SJCRH30 (cell line): ENCODE measurements at regions not wholly inside any gene's neighbourhood (a gene's known extent, or its start where the extent isn't known, plus 50 kb on each side); places are given as distances from the start of the nearest gene placed in this dataset.

Source experiments
- DNase-seq, 2 experiments: peaks; one replicate each; pipeline ENCODE4 v3.0.0-alpha.2; 2015 to 2020
- H3K27ac ChIP-seq: fragments of 250-450 bp; sonication (Bioruptor Pico); 2 replicates; pipeline ENCODE4 v1.5.1; 2020; ENCODE audit warnings: mild to moderate bottlenecking, moderate library complexity
- H3K27me3 ChIP-seq: fragments of 250-450 bp; sonication (Bioruptor Pico); 2 replicates; pipeline ENCODE4 v1.5.1; 2020; ENCODE audit warnings: mild to moderate bottlenecking, moderate library complexity
- H3K36me3 ChIP-seq: fragments of 250-450 bp; sonication (Bioruptor Pico); 2 replicates; pipeline ENCODE4 v1.5.1; 2020; ENCODE audit warnings: mild to moderate bottlenecking, moderate library complexity
- H3K4me1 ChIP-seq: fragments of 250-450 bp; sonication (Bioruptor Pico); 2 replicates; pipeline ENCODE4 v1.5.1; 2020; ENCODE audit warnings: mild to moderate bottlenecking, moderate library complexity
- H3K4me3 ChIP-seq: fragments of 250-450 bp; sonication (Bioruptor Pico); 2 replicates; pipeline ENCODE4 v1.5.1; 2020; ENCODE audit warnings: mild to moderate bottlenecking, moderate library complexity
- H3K9me3 ChIP-seq: fragments of 250-450 bp; sonication (Bioruptor Pico); replicated peaks from 2 replicates; pipeline ENCODE4 v1.5.1; 2020; ENCODE audit warnings: mild to moderate bottlenecking, moderate library complexity

DNA sequence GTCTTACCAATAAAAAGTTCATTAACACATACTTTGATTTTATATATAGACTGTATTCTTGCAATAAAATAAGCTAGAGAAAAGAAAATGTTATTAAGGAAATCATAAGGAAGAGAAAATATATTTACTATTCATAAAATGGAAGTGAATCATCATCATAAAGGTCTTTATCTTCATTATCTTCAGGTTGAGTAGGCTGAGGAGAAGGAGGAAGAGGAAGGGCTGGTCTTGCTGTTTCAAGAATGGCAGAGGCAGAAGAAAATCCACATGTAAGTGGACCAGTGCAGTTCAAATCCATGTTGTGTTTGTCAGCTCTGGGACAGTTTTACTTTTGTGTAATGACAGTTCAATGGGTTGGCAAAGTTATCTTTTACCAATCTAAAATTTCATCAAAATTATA lies 609.1 kb upstream of the ANKRD30A start:
- Histone ChIP-seq H3K27ac (no peak overlapping the region), H3K36me3 (no peaks in the 10 kb centered on the region), H3K4me3 (no peak overlapping the region), H3K27me3 (no peaks in the 10 kb centered on the region), H3K9me3 (no peaks in the 10 kb centered on the region), H3K4me1 (peaks cover 5% of the 10 kb centered on the region; the same call in 1 of the 2 replicates)
- DNase-seq = no peak

DNA sequence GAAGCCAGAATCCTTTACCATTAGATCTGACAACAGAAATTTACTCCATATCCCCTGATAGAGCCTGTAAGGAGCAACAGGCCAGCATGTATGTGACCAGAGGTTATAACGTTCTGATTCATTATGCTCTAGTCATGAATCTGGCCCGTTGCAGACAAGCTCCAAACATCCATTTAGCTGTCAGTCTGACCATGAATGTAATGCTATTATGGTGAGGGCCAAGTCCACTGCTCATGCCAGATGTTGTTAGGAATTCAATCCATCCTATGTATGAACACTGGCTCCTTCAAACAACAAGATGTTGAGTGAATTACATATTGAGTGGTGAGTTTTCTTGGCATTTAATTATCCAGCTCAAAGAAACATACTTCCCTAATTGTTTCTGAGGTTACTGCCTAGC lies 610.1 kb upstream of the ANKRD30A start:
- DNase-seq = peak in 1 of 2 experiments; percentile 27
- Histone ChIP-seq H3K9me3 (no peaks in the 10 kb centered on the region), H3K4me1 (peaks cover 5% of the 10 kb centered on the region; the same call in 1 of the 2 replicates), H3K4me3 (no peak overlapping the region), H3K27me3 (no peaks in the 10 kb centered on the region), H3K27ac (no peak overlapping the region), H3K36me3 (no peaks in the 10 kb centered on the region)

DNA sequence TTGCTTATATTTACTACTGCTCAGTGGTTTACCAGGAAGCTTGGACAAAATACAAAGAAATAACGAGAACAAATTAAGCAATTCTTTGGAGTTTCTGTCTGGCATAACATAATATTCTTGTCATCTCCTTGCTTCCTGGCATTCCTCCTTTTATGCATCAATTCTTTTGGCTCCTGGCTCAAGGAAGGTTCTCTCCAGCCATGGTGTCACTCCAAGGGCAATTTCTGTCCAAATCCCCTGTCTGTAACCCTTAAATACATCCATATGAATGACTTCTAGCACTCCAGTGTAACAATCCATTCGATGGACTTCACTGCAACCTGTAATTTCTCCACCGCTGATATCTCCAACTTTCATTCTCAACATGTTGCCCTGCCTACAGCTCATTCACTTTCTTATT lies 617.7 kb upstream of the ANKRD30A start:
- Histone ChIP-seq H3K27me3 (no peaks in the 10 kb centered on the region), H3K4me3 (no peak overlapping the region), H3K9me3 (no peaks in the 10 kb centered on the region), H3K36me3 (no peaks in the 10 kb centered on the region), H3K27ac (no peak overlapping the region), H3K4me1 (no peaks in the 10 kb centered on the region)
- no peak for DNase-seq

DNA sequence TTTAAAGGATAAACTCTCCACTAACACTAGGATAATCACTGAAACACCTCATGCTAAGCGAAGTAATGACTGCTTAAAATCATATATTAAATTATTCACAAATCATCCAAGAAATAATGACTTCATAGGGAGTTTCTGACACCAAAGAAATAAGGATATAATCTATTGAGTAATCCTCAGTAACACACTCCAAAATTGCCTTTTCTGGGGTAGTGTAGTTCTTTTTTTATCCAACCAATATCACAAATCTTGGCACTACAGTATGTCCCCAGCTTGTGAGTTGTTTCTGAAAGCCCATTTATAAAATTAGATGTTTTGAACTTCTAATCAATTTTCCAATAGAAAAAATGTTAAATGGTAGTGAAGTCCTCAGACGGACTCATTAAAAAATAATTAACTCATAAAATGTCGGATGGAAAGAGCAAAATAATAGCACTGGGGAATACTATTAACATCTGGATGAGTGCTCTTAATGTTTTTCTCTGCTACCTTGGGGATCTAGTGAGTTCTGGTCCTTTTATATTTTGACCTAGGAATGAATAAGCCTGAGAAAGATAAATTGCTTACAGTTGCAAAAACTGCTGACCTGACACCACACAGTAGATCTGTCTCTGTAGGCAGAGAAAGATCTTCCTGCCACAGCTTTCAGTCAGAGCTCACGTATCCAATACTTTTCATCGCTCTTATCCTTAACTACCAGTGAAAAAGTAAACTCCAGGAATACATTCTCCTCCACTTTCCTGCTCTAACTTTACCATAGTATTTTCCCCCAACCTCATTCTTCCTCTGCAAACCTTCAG lies 618.5 kb upstream of the ANKRD30A start:
- Histone ChIP-seq H3K27ac (no peak overlapping the region), H3K27me3 (no peaks in the 10 kb centered on the region), H3K9me3 (no peaks in the 10 kb centered on the region), H3K36me3 (no peaks in the 10 kb centered on the region), H3K4me1 (no peaks in the 10 kb centered on the region), H3K4me3 (no peak overlapping the region)
- DNase-seq = no peak

DNA sequence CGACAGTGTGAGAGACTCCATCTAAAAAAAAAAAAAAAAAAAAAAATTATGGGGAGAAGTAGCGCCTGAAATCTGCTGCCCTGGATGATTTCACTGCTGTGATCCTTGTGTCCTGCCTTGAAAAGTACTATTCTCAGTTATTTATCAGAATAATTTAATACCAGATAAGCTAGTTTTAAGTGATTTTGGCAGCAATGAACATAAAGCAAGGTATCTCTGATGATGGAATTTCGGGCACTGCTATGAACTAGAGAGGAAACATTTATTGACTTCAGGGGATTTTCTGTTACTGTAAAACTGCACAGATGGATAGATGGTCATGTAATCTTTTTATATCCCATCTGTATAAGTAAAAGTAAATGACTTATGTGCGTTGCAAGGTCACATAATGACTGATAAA lies 619.1 kb upstream of the ANKRD30A start:
- H3K27me3 ChIP-seq = no peaks in the 10 kb centered on the region
- H3K27ac ChIP-seq = no peak overlapping the region
- no peaks in the 10 kb centered on the region for H3K4me1 ChIP-seq
- DNase-seq = no peak
- no peaks in the 10 kb centered on the region for H3K36me3 ChIP-seq
- no peaks in the 10 kb centered on the region for H3K9me3 ChIP-seq
- H3K4me3 ChIP-seq = no peak overlapping the region

DNA sequence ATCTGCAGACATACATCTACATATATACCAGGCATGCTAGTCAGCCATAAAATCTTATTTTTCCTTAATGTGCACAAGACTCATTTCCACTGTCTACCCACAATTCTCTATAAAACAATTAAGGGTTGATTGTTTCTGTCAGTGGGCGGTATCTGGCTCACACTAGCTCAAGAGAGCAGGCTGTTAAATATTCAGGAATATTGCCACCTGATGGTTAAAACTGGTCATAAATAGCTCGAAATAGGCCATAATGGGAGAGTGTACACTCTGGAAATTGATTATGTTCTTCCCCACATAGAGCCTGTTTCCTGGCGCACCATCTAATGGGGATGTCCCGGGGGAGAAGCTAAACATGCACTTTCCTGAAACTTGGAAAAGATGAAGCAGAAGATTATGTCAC lies 620.6 kb upstream of the ANKRD30A start:
- DNase-seq = no peak
- H3K4me3 ChIP-seq = no peak overlapping the region
- no peaks in the 10 kb centered on the region for H3K9me3 ChIP-seq
- no peak overlapping the region for H3K27ac ChIP-seq
- H3K27me3 ChIP-seq = no peaks in the 10 kb centered on the region
- no peaks in the 10 kb centered on the region for H3K4me1 ChIP-seq
- H3K36me3 ChIP-seq = no peaks in the 10 kb centered on the region

DNA sequence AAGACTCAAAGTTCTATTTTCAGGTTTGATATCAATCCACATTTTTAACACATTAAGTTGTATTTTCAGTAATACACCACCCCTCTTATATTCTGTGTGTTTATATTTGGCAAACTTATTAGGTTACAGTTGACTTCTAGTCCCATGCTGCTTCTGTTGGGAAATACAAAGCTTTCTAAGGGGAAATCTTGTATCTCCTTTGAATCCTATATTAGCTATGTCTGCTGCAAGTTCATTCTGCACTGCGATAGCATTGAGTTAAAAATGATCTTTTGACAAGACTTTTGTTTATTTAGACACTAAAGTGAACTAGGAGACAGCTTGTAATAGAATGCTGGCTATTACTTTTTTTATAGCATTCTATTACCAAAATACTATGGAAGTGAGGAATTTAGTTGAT lies 625.1 kb upstream of the ANKRD30A start:
- Histone ChIP-seq H3K27me3 (no peaks in the 10 kb centered on the region), H3K36me3 (no peaks in the 10 kb centered on the region), H3K4me3 (no peak overlapping the region), H3K9me3 (no peaks in the 10 kb centered on the region), H3K4me1 (no peaks in the 10 kb centered on the region), H3K27ac (no peak overlapping the region)
- no peak for DNase-seq

DNA sequence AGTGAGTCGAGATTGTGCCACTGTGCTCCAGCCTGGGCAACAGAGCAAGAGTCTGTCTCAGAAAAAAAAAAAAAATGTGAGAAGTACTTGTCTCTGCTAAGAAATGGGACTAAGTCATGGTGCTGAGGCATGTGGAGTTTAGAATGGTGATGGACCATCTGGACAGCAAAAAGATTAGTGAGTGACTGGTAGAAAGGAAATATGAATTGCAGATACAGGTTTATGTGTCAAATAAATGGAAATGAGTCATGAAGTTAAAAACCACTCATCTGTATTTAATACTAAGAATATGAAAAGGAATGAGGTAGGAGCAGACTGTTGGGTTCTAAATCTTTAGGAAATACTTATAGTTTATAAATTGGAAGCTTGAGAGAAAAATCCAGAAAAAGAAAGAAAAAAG lies 625.7 kb upstream of the ANKRD30A start:
- Histone ChIP-seq H3K9me3 (no peaks in the 10 kb centered on the region), H3K27ac (no peak overlapping the region), H3K4me1 (no peaks in the 10 kb centered on the region), H3K27me3 (no peaks in the 10 kb centered on the region), H3K36me3 (no peaks in the 10 kb centered on the region), H3K4me3 (no peak overlapping the region)
- no peak for DNase-seq

DNA sequence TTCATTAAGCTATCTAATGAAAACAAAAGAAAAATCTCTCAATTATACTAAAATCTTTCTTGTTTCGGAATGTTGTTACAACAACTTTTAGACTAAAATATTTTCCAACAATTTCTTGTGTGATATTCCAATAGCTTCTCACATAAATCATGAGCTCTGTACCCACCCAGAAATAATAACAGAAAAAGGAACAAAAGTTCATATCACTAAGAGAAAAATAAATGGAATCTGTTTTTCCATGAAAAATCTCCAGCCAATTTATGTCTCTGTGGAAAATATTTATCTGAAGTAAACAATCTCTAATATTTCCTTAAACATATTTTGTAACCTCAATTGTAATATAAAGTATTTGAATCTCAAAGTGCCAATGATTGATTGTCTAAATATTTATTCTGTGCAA lies 628.6 kb upstream of the ANKRD30A start:
- no peaks in the 10 kb centered on the region for H3K36me3 ChIP-seq

DNA sequence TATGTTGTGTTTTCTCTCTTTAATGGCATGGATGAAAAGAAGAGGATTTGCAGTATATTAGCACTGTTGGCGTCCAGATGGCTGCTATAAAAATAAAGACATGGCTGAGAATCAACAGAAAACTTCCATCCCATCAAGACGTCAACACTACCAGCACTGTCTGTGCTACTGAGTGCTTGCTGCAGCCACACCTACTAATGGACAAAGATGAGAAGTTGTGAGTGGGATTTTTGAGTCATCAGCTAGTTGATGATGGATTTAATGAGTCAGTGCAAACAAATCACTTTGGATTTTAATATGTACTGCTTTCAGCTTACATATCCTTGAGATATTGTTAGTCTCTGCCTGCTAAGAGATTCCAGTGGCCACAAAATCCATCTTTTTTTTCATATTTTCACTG lies 631.0 kb upstream of the ANKRD30A start:
- Histone ChIP-seq H3K27me3 (no peaks in the 10 kb centered on the region), H3K9me3 (no peaks in the 10 kb centered on the region), H3K36me3 (no peaks in the 10 kb centered on the region), H3K27ac (no peak overlapping the region), H3K4me1 (peaks cover 16% of the 10 kb centered on the region), H3K4me3 (no peak overlapping the region)
- no peak for DNase-seq

More for the DNA sequence above, 628.6 kb upstream of the ANKRD30A start:
- Histone ChIP-seq H3K27me3 (no peaks in the 10 kb centered on the region), H3K4me1 (peaks cover 4% of the 10 kb centered on the region; the same call in 1 of the 2 replicates), H3K27ac (no peak overlapping the region), H3K9me3 (no peaks in the 10 kb centered on the region), H3K4me3 (no peak overlapping the region)
- DNase-seq = no peak

DNA sequence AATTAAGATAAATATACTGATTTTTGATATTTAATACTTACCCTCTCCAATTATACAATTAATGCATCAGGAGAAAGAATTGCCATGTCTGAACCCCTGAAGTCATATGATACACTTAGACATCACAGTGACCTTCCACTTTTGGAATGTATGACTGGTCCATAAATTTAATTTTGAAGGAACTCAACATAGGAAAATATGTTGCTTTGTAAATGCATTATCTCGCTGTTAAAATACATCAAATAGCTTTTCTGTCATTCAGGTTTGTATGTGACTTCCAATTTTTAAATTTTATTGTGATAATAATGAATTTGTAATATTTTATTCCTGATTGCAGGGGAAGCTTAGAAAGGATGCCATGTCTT lies 631.9 kb upstream of the ANKRD30A start:
- Histone ChIP-seq H3K36me3 (no peaks in the 10 kb centered on the region), H3K27me3 (no peaks in the 10 kb centered on the region), H3K9me3 (no peaks in the 10 kb centered on the region), H3K4me1 (peaks cover 19% of the 10 kb centered on the region), H3K27ac (no peak overlapping the region), H3K4me3 (no peak overlapping the region)
- DNase-seq = no peak

DNA sequence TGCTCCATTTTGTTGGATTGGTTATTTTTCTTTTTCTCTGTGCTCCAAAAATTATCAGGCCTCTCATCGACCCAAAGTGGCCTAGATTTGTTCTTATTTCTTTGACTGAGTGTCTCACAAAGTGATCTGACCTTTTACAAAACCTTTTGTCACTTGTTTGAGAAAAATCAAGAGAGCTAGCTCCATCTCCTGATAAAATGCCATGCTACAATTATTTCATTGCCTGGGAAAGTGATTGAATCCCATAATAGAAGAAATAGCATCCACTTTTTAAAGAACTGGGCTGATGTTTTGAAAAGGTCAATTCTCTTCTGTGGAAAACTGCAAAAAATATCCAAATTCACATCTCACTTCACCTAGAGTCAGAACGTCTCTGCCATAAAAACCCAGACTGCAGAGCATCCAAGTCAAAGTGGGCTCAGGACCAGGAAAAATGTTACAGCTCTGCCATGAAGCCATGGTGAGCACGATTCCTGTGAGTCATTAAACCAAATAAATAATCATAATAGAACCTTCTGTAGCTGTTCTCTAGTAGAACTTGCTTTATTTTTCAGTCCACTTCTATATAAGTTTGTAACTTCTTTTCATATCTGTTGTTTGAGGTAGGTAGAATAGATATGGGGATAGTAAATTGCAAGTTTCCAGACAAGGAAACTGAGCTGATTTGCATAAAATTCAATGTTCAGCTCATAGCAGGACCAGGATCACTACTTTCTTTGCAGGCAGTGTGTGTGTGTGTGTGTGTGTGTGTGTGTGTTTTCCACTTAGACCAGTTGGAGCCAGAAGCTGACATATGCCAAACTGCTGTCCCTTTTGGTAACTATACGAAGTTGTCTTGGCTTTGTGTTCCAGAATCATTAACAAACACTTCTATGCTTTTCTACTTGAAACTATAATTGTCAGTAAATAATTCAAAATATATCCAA lies 632.5 kb upstream of the ANKRD30A start:
- Histone ChIP-seq H3K27me3 (no peaks in the 10 kb centered on the region), H3K36me3 (no peaks in the 10 kb centered on the region), H3K9me3 (no peaks in the 10 kb centered on the region), H3K4me3 (no peak overlapping the region), H3K27ac (no peak overlapping the region), H3K4me1 (peaks cover 19% of the 10 kb centered on the region)
- DNase-seq = no peak

DNA sequence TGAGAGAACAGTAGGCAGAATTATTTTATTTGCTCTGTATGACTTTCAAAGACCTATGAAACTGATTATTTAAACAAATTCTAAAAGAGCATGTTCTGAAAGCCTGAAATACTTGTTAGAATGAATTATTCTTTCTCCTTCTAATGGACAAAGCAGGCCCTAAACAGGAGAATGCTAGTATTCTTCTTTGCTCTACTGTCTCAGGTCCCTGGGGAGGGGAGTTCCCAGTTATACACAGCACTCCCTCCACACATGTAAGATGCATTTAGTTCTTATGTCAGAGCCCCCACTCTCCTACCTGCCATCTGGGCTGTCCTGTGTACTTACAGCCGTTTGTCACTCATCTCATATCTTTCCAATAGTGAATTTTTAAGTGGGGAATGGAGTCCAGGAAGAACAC lies 633.5 kb upstream of the ANKRD30A start:
- peaks cover 19% of the 10 kb centered on the region for H3K4me1 ChIP-seq
- H3K4me3 ChIP-seq = no peak overlapping the region
- no peaks in the 10 kb centered on the region for H3K9me3 ChIP-seq
- no peaks in the 10 kb centered on the region for H3K27me3 ChIP-seq
- no peak overlapping the region for H3K27ac ChIP-seq
- no peak for DNase-seq
- no peaks in the 10 kb centered on the region for H3K36me3 ChIP-seq

DNA sequence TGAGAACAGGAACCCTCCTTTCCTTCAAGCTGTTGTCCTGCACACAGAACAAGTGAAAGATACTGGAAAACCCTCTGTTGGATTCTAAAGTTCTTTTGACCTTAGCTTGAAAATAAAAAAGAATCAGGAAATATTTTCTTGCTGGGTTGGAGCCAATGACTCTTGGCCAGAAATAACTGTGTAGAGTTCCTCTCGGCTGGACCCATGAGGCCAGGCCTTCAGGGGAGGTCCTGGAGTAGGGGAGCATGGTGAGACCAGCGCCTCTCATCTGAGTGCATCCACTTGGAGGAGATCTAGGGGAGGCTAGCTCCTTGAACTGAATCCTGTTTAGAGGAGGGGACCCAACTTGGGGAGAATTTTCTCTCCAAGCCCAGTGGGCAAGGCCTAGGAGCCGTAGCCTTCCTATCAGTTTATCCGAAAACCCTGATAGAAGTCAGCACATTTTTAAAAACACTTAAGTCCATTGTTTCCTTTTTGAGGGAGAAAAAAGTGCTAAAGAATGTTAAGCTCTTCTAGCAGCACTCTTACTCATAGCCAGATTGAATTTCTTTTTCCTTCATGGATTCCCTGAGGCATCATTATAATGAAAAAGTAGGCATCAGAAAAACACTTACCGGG lies 635.7 kb upstream of the ANKRD30A start:
- Histone ChIP-seq H3K36me3 (no peaks in the 10 kb centered on the region), H3K27me3 (no peaks in the 10 kb centered on the region), H3K4me1 (peaks cover 19% of the 10 kb centered on the region), H3K27ac (peak overlapping the region; percentile 62), H3K4me3 (no peak overlapping the region), H3K9me3 (no peaks in the 10 kb centered on the region)
- peak; percentile 18 to 64 for DNase-seq

DNA sequence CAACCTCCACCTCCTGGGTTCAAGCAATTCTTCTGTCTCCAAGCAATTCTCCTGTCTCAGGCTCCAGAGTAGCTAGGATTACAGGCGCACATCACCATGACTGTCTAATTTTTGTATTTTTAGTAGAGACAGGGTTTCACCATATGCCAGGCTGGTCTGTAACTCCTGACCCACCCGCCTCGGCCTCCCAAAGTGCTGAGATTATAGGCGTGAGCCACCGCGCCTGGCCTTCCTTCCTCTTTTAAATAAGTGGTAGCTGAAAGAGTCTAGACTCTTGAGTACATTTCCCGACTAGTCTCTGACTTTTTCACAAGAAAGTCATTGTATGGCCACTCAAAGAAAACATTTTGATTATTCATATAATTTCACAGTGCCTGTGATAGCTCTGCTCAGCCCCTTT lies 636.2 kb upstream of the ANKRD30A start:
- peak overlapping the region; percentile 62; the same call in 1 of the 2 replicates for H3K27ac ChIP-seq
- no peak overlapping the region for H3K4me3 ChIP-seq
- H3K36me3 ChIP-seq = no peaks in the 10 kb centered on the region
- H3K4me1 ChIP-seq = peaks cover 19% of the 10 kb centered on the region
- no peak for DNase-seq
- H3K9me3 ChIP-seq = no peaks in the 10 kb centered on the region
- no peaks in the 10 kb centered on the region for H3K27me3 ChIP-seq
